Neuronal stem cell (in vitro differentiated cells): ENCODE measurements at regions not wholly inside any gene's neighbourhood (a gene's known extent, or its start where the extent isn't known, plus 50 kb on each side); places are given as distances from the start of the nearest gene placed in this dataset.

Experiments
- DNase-seq: peaks from one replicate; pipeline ENCODE4 v3.0.0-alpha.2; 2013; ENCODE audit warnings: low spot score
- H2AFZ ChIP-seq: one replicate; pipeline ENCODE4 v1.6.1; 2013; ENCODE audit warnings: mild to moderate bottlenecking, low read length, inconsistent platforms
- H2AK5ac ChIP-seq: 2 replicates; pipeline ENCODE4 v1.6.1; 2013; ENCODE audit warnings: low read depth, mild to moderate bottlenecking, inconsistent platforms, low read length, moderate library complexity, mixed read lengths
- H2BK120ac ChIP-seq: 2 replicates; pipeline ENCODE4 v1.6.1; 2013; ENCODE audit warnings: low read depth, mild to moderate bottlenecking, inconsistent platforms, low read length, moderate library complexity, mixed read lengths
- H2BK12ac ChIP-seq: one replicate; pipeline ENCODE4 v1.6.1; 2013; ENCODE audit warnings: low read length, inconsistent platforms
- H2BK15ac ChIP-seq: 2 replicates; pipeline ENCODE4 v1.6.1; 2013; ENCODE audit warnings: mild to moderate bottlenecking, low read length, inconsistent platforms, mixed read lengths
- H2BK5ac ChIP-seq: one replicate; pipeline ENCODE4 v1.6.1; 2013; ENCODE audit warnings: inconsistent platforms, mild to moderate bottlenecking, low read length, moderate library complexity
- H3K14ac ChIP-seq: one replicate; pipeline ENCODE4 v1.6.1; 2013; ENCODE audit warnings: low read length, inconsistent platforms
- H3K18ac ChIP-seq: 2 replicates; pipeline ENCODE4 v1.6.1; 2013; ENCODE audit warnings: low read length, inconsistent platforms
- H3K23ac ChIP-seq: 2 replicates; pipeline ENCODE4 v1.6.1; 2013; ENCODE audit warnings: low read depth, mild to moderate bottlenecking, mixed read lengths, low read length, inconsistent platforms; ENCODE audit not compliant: poor library complexity
- H3K27ac ChIP-seq: replicated peaks from 3 replicates; pipeline ENCODE4 v1.5.1; 2013; ENCODE audit warnings: low read length, inconsistent platforms
- H3K27me3 ChIP-seq, 3 experiments: 2 replicates each; pipeline ENCODE4 v1.6.1; 2013; ENCODE audit warnings: low read length in 3 of 3, mild to moderate bottlenecking in 2 of 3, inconsistent platforms in 1 of 3, low read depth in 1 of 3, mixed read lengths in 1 of 3, moderate library complexity in 1 of 3; ENCODE audit not compliant: control insufficient read depth in 3 of 3, insufficient read depth in 3 of 3
- H3K36me3 ChIP-seq, 2 donors: replicated peaks in 1 of 2; 2 replicates each; pipeline ENCODE4 v1.6.1; 2013; ENCODE audit warnings: low read length in 2 of 2; ENCODE audit not compliant: control insufficient read depth in 2 of 2, insufficient read depth in 2 of 2
- H3K4ac ChIP-seq: 2 replicates; pipeline ENCODE4 v1.6.1; 2013; ENCODE audit warnings: inconsistent platforms, mild to moderate bottlenecking, low read length, moderate library complexity
- H3K4me1 ChIP-seq, 2 donors: 1 replicate in 1 of 2; 2 replicates in 1 of 2; pipeline ENCODE4 v1.6.1; 2013; ENCODE audit warnings: low read length in 2 of 2, low read depth in 1 of 2; ENCODE audit not compliant: control insufficient read depth in 2 of 2, insufficient read depth in 1 of 2
- H3K4me2 ChIP-seq: one replicate; pipeline ENCODE4 v1.6.1; 2013; ENCODE audit warnings: mild to moderate bottlenecking, low read length, inconsistent platforms; ENCODE audit not compliant: insufficient read depth, poor library complexity, severe bottlenecking
- H3K4me3 ChIP-seq, 2 donors: 2 replicates each; pipeline ENCODE4 v1.5.1; 2013; ENCODE audit warnings: low read length in 2 of 2, mild to moderate bottlenecking in 2 of 2, inconsistent platforms in 1 of 2, moderate library complexity in 1 of 2
- H3K79me1 ChIP-seq: one replicate; pipeline ENCODE4 v1.6.1; 2013; ENCODE audit warnings: low read depth, mild to moderate bottlenecking, inconsistent platforms, low read length, moderate library complexity
- H3K9ac ChIP-seq: one replicate; pipeline ENCODE4 v1.6.1; 2013; ENCODE audit warnings: mild to moderate bottlenecking, low read depth, low read length, inconsistent platforms; ENCODE audit not compliant: poor library complexity
- H3K9me3 ChIP-seq, 2 donors: replicated peaks in 1 of 2; 2 replicates each; pipeline versions ENCODE3 to v1.6.1; 2013; ENCODE audit warnings: low read length in 2 of 2, mild to moderate bottlenecking in 2 of 2, inconsistent platforms in 1 of 2, low read depth in 1 of 2, mixed read lengths in 1 of 2, moderate library complexity in 1 of 2; ENCODE audit not compliant: control insufficient read depth in 2 of 2, insufficient read depth in 1 of 2
- H4K8ac ChIP-seq: one replicate; pipeline ENCODE4 v1.6.1; 2013; ENCODE audit warnings: low read depth, mild to moderate bottlenecking, inconsistent platforms, low read length, moderate library complexity
- H4K91ac ChIP-seq: one replicate; pipeline ENCODE4 v1.6.1; 2013; ENCODE audit warnings: low read length, low read depth, mild to moderate bottlenecking, inconsistent platforms; ENCODE audit not compliant: poor library complexity
- WGBS, 2 donors: extraction: QIAGEN DNeasy Blood & Tissue Kit; methylation state at CpG; one replicate each; pipeline ENCODE4 v1.1.7; 2013; ENCODE audit warnings: missing lambda C conversion rate in 2 of 2, mixed read lengths in 1 of 2; ENCODE audit not compliant: insufficient read length in 2 of 2, insufficient replicate concordance in 1 of 2; ENCODE audit errors: extremely low coverage in 2 of 2; 5-methylcytosine and 5-hydroxymethylcytosine counted together

- no peaks in the 10 kb centered on the region for H3K79me1 ChIP-seq
- peaks cover 0 to 6% of the 10 kb centered on the region in 2 donors for H3K4me1 ChIP-seq
- H3K9me3 ChIP-seq: no peaks in the 10 kb centered on the region
- H2BK5ac ChIP-seq: no peak overlapping the region
- H2BK12ac ChIP-seq: no peak overlapping the region
- no peak overlapping the region for H3K23ac ChIP-seq
- H4K8ac ChIP-seq: no peak overlapping the region
- no peak overlapping the region for H3K4me3 ChIP-seq
- no peaks in the 10 kb centered on the region for H3K36me3 ChIP-seq
- H3K9ac ChIP-seq: no peak overlapping the region
- peak overlapping the region; percentile 39 for H2AFZ ChIP-seq
- no peak overlapping the region for H4K91ac ChIP-seq
- H3K27me3 ChIP-seq: peaks cover 0 to 9% (median 0%) of the 10 kb centered on the region in 3 experiments
- no peak overlapping the region for H2AK5ac ChIP-seq
- no peak overlapping the region for H2BK120ac ChIP-seq
- WGBS, 2 donors: no CpG with 5 or more reads among the region's 10 CpGs
- no peak overlapping the region for H3K27ac ChIP-seq
- H3K14ac ChIP-seq: no peak overlapping the region
- H3K4ac ChIP-seq: no peak overlapping the region
- H3K4me2 ChIP-seq: no peak overlapping the region
- H3K18ac ChIP-seq: no peak overlapping the region
- DNase-seq: no peak
- H2BK15ac ChIP-seq: no peak overlapping the region
Measured at GRCh38 chr2:65553504-65554074, 121.2 kb upstream of the SPRED2 start.

- Histone ChIP-seq H3K9ac (no peak overlapping the region), H2BK15ac (no peak overlapping the region), H3K27me3 (peaks cover 0 to 3% (median 0%) of the 10 kb centered on the region in 3 experiments), H2BK5ac (no peak overlapping the region), H3K79me1 (no peaks in the 10 kb centered on the region), H2BK120ac (no peak overlapping the region), H3K27ac (no peak overlapping the region), H3K9me3 (no peaks in the 10 kb centered on the region), H3K23ac (no peak overlapping the region), H3K4ac (no peak overlapping the region), H2BK12ac (no peak overlapping the region), H4K8ac (no peak overlapping the region), H3K4me3 (no peak overlapping the region), H3K4me1 (peaks cover 0 to 6% of the 10 kb centered on the region in 2 donors), H2AK5ac (no peak overlapping the region), H3K4me2 (no peak overlapping the region), H3K36me3 (no peaks in the 10 kb centered on the region), H4K91ac (no peak overlapping the region), H2AFZ (no peak overlapping the region), H3K14ac (no peak overlapping the region), H3K18ac (peak overlapping the region; percentile 78)
- WGBS, 2 donors: no CpG with 5 or more reads among the region's 7 CpGs
- no peak for DNase-seq
Measured at GRCh38 chr2:65551528-65551927, 119.1 kb upstream of the SPRED2 start.

GRCh38 chr2:65550246-65550645 lies 117.8 kb upstream of the SPRED2 start:
- Histone ChIP-seq H4K91ac (no peak overlapping the region), H2BK12ac (no peak overlapping the region), H3K79me1 (no peaks in the 10 kb centered on the region), H3K23ac (no peak overlapping the region), H3K18ac (no peak overlapping the region), H3K14ac (no peak overlapping the region), H3K4me2 (no peak overlapping the region), H3K4ac (no peak overlapping the region), H2BK5ac (no peak overlapping the region), H3K4me3 (no peak overlapping the region), H3K4me1 (peaks cover 0 to 6% of the 10 kb centered on the region in 2 donors), H3K27ac (no peak overlapping the region), H2AK5ac (no peak overlapping the region), H3K9ac (no peak overlapping the region), H3K36me3 (no peaks in the 10 kb centered on the region), H3K27me3 (peaks cover 0 to 3% (median 0%) of the 10 kb centered on the region in 3 experiments), H4K8ac (no peak overlapping the region), H2BK15ac (no peak overlapping the region), H2BK120ac (no peak overlapping the region), H2AFZ (peak overlapping the region; percentile 5), H3K9me3 (no peaks in the 10 kb centered on the region)
- WGBS, 2 donors: no CpG with 5 or more reads among the region's 7 CpGs
- no peak for DNase-seq

GRCh38 chr2:65549631-65550030 lies 117.2 kb upstream of the SPRED2 start:
- H2AFZ ChIP-seq: no peak overlapping the region
- no peak overlapping the region for H2BK5ac ChIP-seq
- H2BK120ac ChIP-seq: no peak overlapping the region
- no peak overlapping the region for H3K14ac ChIP-seq
- H4K8ac ChIP-seq: no peak overlapping the region
- H2BK15ac ChIP-seq: no peak overlapping the region
- no peak overlapping the region for H3K23ac ChIP-seq
- H3K9me3 ChIP-seq: no peaks in the 10 kb centered on the region
- no peak overlapping the region for H2AK5ac ChIP-seq
- H3K4me1 ChIP-seq: peaks cover 0 to 6% of the 10 kb centered on the region in 2 donors
- no peak overlapping the region for H2BK12ac ChIP-seq
- H3K27me3 ChIP-seq: no peaks in the 10 kb centered on the region
- no peaks in the 10 kb centered on the region for H3K36me3 ChIP-seq
- no peak overlapping the region for H3K9ac ChIP-seq
- WGBS, 2 donors: no CpG with 5 or more reads among the region's 4 CpGs
- H3K18ac ChIP-seq: no peak overlapping the region
- no peak for DNase-seq
- H3K4me2 ChIP-seq: no peak overlapping the region
- no peak overlapping the region for H3K4me3 ChIP-seq
- H4K91ac ChIP-seq: no peak overlapping the region
- no peaks in the 10 kb centered on the region for H3K79me1 ChIP-seq
- no peak overlapping the region for H3K27ac ChIP-seq
- H3K4ac ChIP-seq: no peak overlapping the region
